HUES48 (cell line): ENCODE measurements at regions not wholly inside any gene's neighbourhood (a gene's known extent, or its start where the extent isn't known, plus 50 kb on each side); places are given as distances from the start of the nearest gene placed in this dataset.
A peak's percentile ranks its signal among the peaks of the same experiment; 100 is the strongest.

ENCODE experiments used
- H3K27ac ChIP-seq: one replicate; pipeline ENCODE4 v1.7.0; 2013; ENCODE audit warnings: low read depth, low read length, inconsistent platforms
- H3K27me3 ChIP-seq: 2 replicates; pipeline ENCODE4 v1.6.1; 2013; ENCODE audit warnings: mild to moderate bottlenecking, low read length; ENCODE audit not compliant: control insufficient read depth, insufficient read depth
- H3K36me3 ChIP-seq: 2 replicates; pipeline ENCODE4 v1.6.1; 2013; ENCODE audit warnings: low read length; ENCODE audit not compliant: control insufficient read depth, insufficient read depth
- H3K4me1 ChIP-seq: 2 replicates; pipeline ENCODE4 v1.6.1; 2013; ENCODE audit warnings: mild to moderate bottlenecking, low read length; ENCODE audit not compliant: control insufficient read depth, insufficient read depth
- H3K4me3 ChIP-seq: 2 replicates; pipeline ENCODE4 v1.5.1; 2013; ENCODE audit warnings: mild to moderate bottlenecking, low read depth, low read length
- H3K9ac ChIP-seq: 2 replicates; pipeline ENCODE4 v1.6.1; 2013; ENCODE audit warnings: mild to moderate bottlenecking, low read depth, low read length, moderate library complexity
- H3K9me3 ChIP-seq: 2 replicates; pipeline ENCODE4 v1.6.1; 2013; ENCODE audit warnings: low read length; ENCODE audit not compliant: control insufficient read depth, insufficient read depth

- Histone ChIP-seq H3K4me1 (peaks cover 7% of the 10 kb centered on the region; the same call in 1 of the 2 replicates), H3K36me3 (no peaks in the 10 kb centered on the region), H3K27ac (no peak overlapping the region), H3K4me3 (no peak overlapping the region), H3K9ac (no peak overlapping the region), H3K27me3 (no peaks in the 10 kb centered on the region), H3K9me3 (no peaks in the 10 kb centered on the region)
Observed at GRCh38 chr4:81609844-81610243, 138.1 kb upstream of the RASGEF1B start.

GRCh38 chr4:81607950-81608349, 136.2 kb upstream of the RASGEF1B start:
- Histone ChIP-seq H3K36me3 (no peaks in the 10 kb centered on the region), H3K27me3 (no peaks in the 10 kb centered on the region), H3K9me3 (no peaks in the 10 kb centered on the region), H3K4me3 (no peak overlapping the region), H3K9ac (no peak overlapping the region), H3K4me1 (peaks cover 7% of the 10 kb centered on the region; the same call in 1 of the 2 replicates), H3K27ac (no peak overlapping the region)

GRCh38 chr4:81606801-81607501, 135.2 kb upstream of the RASGEF1B start:
- Histone ChIP-seq H3K9ac (no peak overlapping the region), H3K27me3 (no peaks in the 10 kb centered on the region), H3K4me1 (peaks cover 7% of the 10 kb centered on the region; the same call in 1 of the 2 replicates), H3K4me3 (no peak overlapping the region), H3K36me3 (no peaks in the 10 kb centered on the region), H3K27ac (no peak overlapping the region), H3K9me3 (no peaks in the 10 kb centered on the region)

GRCh38 chr4:81606166-81606565, 134.5 kb upstream of the RASGEF1B start:
- Histone ChIP-seq H3K27ac (no peak overlapping the region), H3K36me3 (no peaks in the 10 kb centered on the region), H3K9ac (no peak overlapping the region), H3K27me3 (no peaks in the 10 kb centered on the region), H3K9me3 (no peaks in the 10 kb centered on the region), H3K4me1 (peaks cover 8% of the 10 kb centered on the region; the same call in 1 of the 2 replicates), H3K4me3 (no peak overlapping the region)

GRCh38 chr4:81605271-81605670, 133.6 kb upstream of the RASGEF1B start:
- H3K9ac ChIP-seq = no peak overlapping the region

GRCh38 chr4:81604683-81605218, 133.0 kb upstream of the RASGEF1B start:
- Histone ChIP-seq H3K4me3 (no peak overlapping the region), H3K27ac (no peak overlapping the region), H3K4me1 (peaks cover 22% of the 10 kb centered on the region)

More at GRCh38 chr4:81605271-81605670, 133.6 kb upstream of the RASGEF1B start:
- H3K9me3 ChIP-seq = no peaks in the 10 kb centered on the region
- no peaks in the 10 kb centered on the region for H3K36me3 ChIP-seq
- no peak overlapping the region for H3K4me3 ChIP-seq
- peaks cover 17% of the 10 kb centered on the region for H3K4me1 ChIP-seq
- H3K27ac ChIP-seq = no peak overlapping the region
- no peaks in the 10 kb centered on the region for H3K27me3 ChIP-seq

GRCh38 chr4:81602854-81603253, 131.1 kb upstream of the RASGEF1B start:
- Histone ChIP-seq H3K4me1 (peaks cover 27% of the 10 kb centered on the region), H3K9ac (no peak overlapping the region), H3K4me3 (no peak overlapping the region), H3K9me3 (no peaks in the 10 kb centered on the region), H3K27ac (no peak overlapping the region), H3K36me3 (no peaks in the 10 kb centered on the region), H3K27me3 (no peaks in the 10 kb centered on the region)

More at GRCh38 chr4:81604683-81605218, 133.0 kb upstream of the RASGEF1B start:
- Histone ChIP-seq H3K9ac (no peak overlapping the region), H3K9me3 (no peaks in the 10 kb centered on the region), H3K27me3 (no peaks in the 10 kb centered on the region), H3K36me3 (no peaks in the 10 kb centered on the region)

GRCh38 chr4:81601358-81601694, 129.6 kb upstream of the RASGEF1B start:
- no peaks in the 10 kb centered on the region for H3K27me3 ChIP-seq
- H3K4me1 ChIP-seq = peaks cover 22% of the 10 kb centered on the region
- H3K9me3 ChIP-seq = no peaks in the 10 kb centered on the region
- H3K36me3 ChIP-seq = no peaks in the 10 kb centered on the region
- H3K4me3 ChIP-seq = no peak overlapping the region
- no peak overlapping the region for H3K9ac ChIP-seq
- H3K27ac ChIP-seq = no peak overlapping the region

GRCh38 chr4:81600520-81601357, 129.0 kb upstream of the RASGEF1B start:
- H3K9me3 ChIP-seq = no peaks in the 10 kb centered on the region
- peaks cover 22% of the 10 kb centered on the region for H3K4me1 ChIP-seq

GRCh38 chr4:81599742-81600380, 128.2 kb upstream of the RASGEF1B start:
- Histone ChIP-seq H3K36me3 (no peaks in the 10 kb centered on the region), H3K27me3 (no peaks in the 10 kb centered on the region), H3K9ac (no peak overlapping the region), H3K4me3 (no peak overlapping the region), H3K9me3 (no peaks in the 10 kb centered on the region), H3K4me1 (peaks cover 19% of the 10 kb centered on the region), H3K27ac (peak overlapping the region; percentile 9)

More at GRCh38 chr4:81600520-81601357, 129.0 kb upstream of the RASGEF1B start:
- no peak overlapping the region for H3K9ac ChIP-seq
- no peaks in the 10 kb centered on the region for H3K36me3 ChIP-seq
- H3K27ac ChIP-seq = peak overlapping the region; percentile 9
- H3K4me3 ChIP-seq = no peak overlapping the region
- no peaks in the 10 kb centered on the region for H3K27me3 ChIP-seq
